ENCODE measurements at regions not wholly inside any gene's neighbourhood (a gene's known extent, or its start where the extent isn't known, plus 50 kb on each side); places are given as distances from the start of the nearest gene placed in this dataset.
"Not testable (repeated sequence)": the region's sequence is repeated elsewhere in the genome, so short reads cannot be mapped to it uniquely, and the experiment has no call there.

GRCh38 chr17:36691606-36692005, 90.2 kb downstream of the MRM1 start:
- in situ Hi-C loops (cut with HindIII; ENCODE audit: low sequenced_read_pairs), result no loop called here

- in situ Hi-C loops (cut with HindIII; ENCODE audit: low sequenced_read_pairs), result no loop called here
Observed at GRCh38 chr17:36695082-36695481, 93.7 kb downstream of the MRM1 start.

GRCh38 chr17:36695710-36696109, 94.3 kb downstream of the MRM1 start:
- in situ Hi-C loops (cut with HindIII; ENCODE audit: low sequenced_read_pairs), result not testable (repeated sequence)

GRCh38 chr17:36696805-36697204, 95.4 kb downstream of the MRM1 start:
- in situ Hi-C loops (cut with HindIII; ENCODE audit: low sequenced_read_pairs), result no loop called here

GRCh38 chr17:36697903-36698530, 96.6 kb downstream of the MRM1 start:
- in situ Hi-C loops (cut with HindIII; ENCODE audit: low sequenced_read_pairs), result no loop called here

- in situ Hi-C loops (cut with HindIII; ENCODE audit: low sequenced_read_pairs), result no loop called here
Observed at GRCh38 chr17:36701429-36702099, 100.2 kb downstream of the MRM1 start.

- in situ Hi-C loops (cut with HindIII; ENCODE audit: low sequenced_read_pairs), result no loop called here
Observed at GRCh38 chr17:36702636-36703035, 101.3 kb downstream of the MRM1 start.

GRCh38 chr17:36703860-36704266, 102.5 kb downstream of the MRM1 start:
- in situ Hi-C loops (cut with HindIII; ENCODE audit: low sequenced_read_pairs), result no loop called here

GRCh38 chr17:36705283-36705795, 104.0 kb downstream of the MRM1 start:
- in situ Hi-C loops (cut with HindIII; ENCODE audit: low sequenced_read_pairs), result no loop called here

- in situ Hi-C loops (cut with HindIII; ENCODE audit: low sequenced_read_pairs), result no loop called here
Observed at GRCh38 chr17:36705874-36706731, 104.7 kb downstream of the MRM1 start.

GRCh38 chr17:36707904-36708303, 106.5 kb downstream of the MRM1 start:
- in situ Hi-C loops (cut with HindIII; ENCODE audit: low sequenced_read_pairs), result no loop called here

GRCh38 chr17:36714789-36715188, 113.4 kb downstream of the MRM1 start:
- in situ Hi-C loops (cut with HindIII; ENCODE audit: low sequenced_read_pairs), result no loop called here

- in situ Hi-C loops (cut with HindIII; ENCODE audit: low sequenced_read_pairs), result no loop called here
Observed at GRCh38 chr17:36715951-36716350, 114.6 kb downstream of the MRM1 start.

GRCh38 chr17:36717088-36717487, 115.7 kb downstream of the MRM1 start:
- in situ Hi-C loops (cut with HindIII; ENCODE audit: low sequenced_read_pairs), result no loop called here

GRCh38 chr17:36720131-36720530, 118.7 kb downstream of the MRM1 start:
- in situ Hi-C loops (cut with HindIII; ENCODE audit: low sequenced_read_pairs), result loop anchor here (5.0 kb wide), 1 partner anchor 52 kb away; no protein-coding TSS in a partner anchor

GRCh38 chr17:36721560-36722120, 120.3 kb downstream of the MRM1 start:
- in situ Hi-C loops (cut with HindIII; ENCODE audit: low sequenced_read_pairs), result loop anchor here (5.0 kb wide), 1 partner anchor 51 kb away; no protein-coding TSS in a partner anchor

GRCh38 chr17:36722121-36722902, 120.9 kb downstream of the MRM1 start:
- in situ Hi-C loops (cut with HindIII; ENCODE audit: low sequenced_read_pairs), result loop anchor here (5.0 kb wide), 1 partner anchor 50 kb away; no protein-coding TSS in a partner anchor

- in situ Hi-C loops (cut with HindIII; ENCODE audit: low sequenced_read_pairs), result loop anchor here (5.0 kb wide), 1 partner anchor 49 kb away; no protein-coding TSS in a partner anchor
Observed at GRCh38 chr17:36722903-36723263, 121.5 kb downstream of the MRM1 start.

- in situ Hi-C loops (cut with HindIII; ENCODE audit: low sequenced_read_pairs), result loop anchor here (5.0 kb wide), 1 partner anchor 49 kb away; no protein-coding TSS in a partner anchor
Observed at GRCh38 chr17:36723459-36724025, 122.2 kb downstream of the MRM1 start.

GRCh38 chr17:36726199-36726598, 124.8 kb downstream of the MRM1 start:
- in situ Hi-C loops (cut with HindIII; ENCODE audit: low sequenced_read_pairs), result no loop called here
